Transverse colon (tissue), 4 donors: ENCODE measurements at regions not wholly inside any gene's neighbourhood (a gene's known extent, or its start where the extent isn't known, plus 50 kb on each side); places are given as distances from the start of the nearest gene placed in this dataset.

Experiments used
- CTCF ChIP-seq, 5 experiments: fragments of 200-600 bp in 3 of 5; fragments of 450-650 bp in 2 of 5; sonication (generic) in 3 of 5; IDR thresholded peaks; 1 replicate in 2 of 5; 2 replicates in 3 of 5; pipeline ENCODE4 v1.5.1; 2016 to 2017; ENCODE audit warnings: antibody characterized with exemption in 5 of 5, inconsistent platforms in 3 of 5, mild to moderate bottlenecking in 2 of 5, moderate library complexity in 1 of 5
- POLR2A ChIP-seq: fragments of 450-650 bp; IDR thresholded peaks from one replicate; pipeline ENCODE4 v1.6.1; 2016; ENCODE audit warnings: antibody characterized with exemption, mild to moderate bottlenecking, moderate library complexity
- POLR2AphosphoS5 ChIP-seq, 3 donors: sonication (generic); formaldehyde crosslinking; IDR thresholded peaks; one replicate each; pipeline ENCODE4 v1.6.1; 2016; ENCODE audit warnings: antibody characterized with exemption in 3 of 3

DNA sequence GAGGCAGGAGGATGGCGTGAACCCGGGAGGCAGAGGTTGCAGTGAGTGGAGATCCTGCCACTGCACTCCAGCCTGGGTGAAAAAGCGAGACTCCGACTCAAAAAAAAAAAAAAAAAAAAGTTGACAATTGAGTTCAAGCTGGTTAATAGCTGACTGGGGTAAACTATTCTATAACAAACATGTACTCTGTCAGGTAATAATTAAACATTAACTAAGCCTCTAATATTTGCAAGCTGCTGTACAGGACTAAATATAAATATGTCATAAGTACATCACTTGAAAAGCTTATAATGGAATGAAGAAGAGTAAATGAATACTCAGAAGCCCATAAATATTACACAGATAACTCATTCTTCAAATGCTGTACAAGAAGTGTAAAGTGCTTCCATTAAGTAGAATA lies 190.4 kb upstream of the CRIM1 start:
- TF ChIP-seq POLR2A, result no peak
- no peak for TF ChIP-seq CTCF (IDR thresholded peaks at IDR 0.05)
- TF ChIP-seq POLR2AphosphoS5 (IDR thresholded peaks at IDR 0.05), result no peak
